CD4-positive, alpha-beta memory T cell (primary cell): ENCODE measurements at regions not wholly inside any gene's neighbourhood (a gene's known extent, or its start where the extent isn't known, plus 50 kb on each side); places are given as distances from the start of the nearest gene placed in this dataset.
"Not testable (repeated sequence)": the region's sequence is repeated elsewhere in the genome, so short reads cannot be mapped to it uniquely, and the experiment has no call there.

Source experiments
- CTCF ChIA-PET: fragments of 350-600 bp; sonication (Branson Sonifier 250); formaldehyde crosslinking; loops from one replicate; lab custom pipeline; 2021; ENCODE audit warnings: inconsistent platforms; ENCODE audit not compliant: partially characterized antibody; lab: Charles Lee
- POLR2A ChIA-PET: fragments of 350-600 bp; sonication (Branson Sonifier 250); formaldehyde crosslinking; loops from one replicate; lab custom pipeline; 2021; ENCODE audit not compliant: partially characterized antibody; lab: Charles Lee
- DNase-seq, 5 donors: peaks; one replicate each; pipeline versions ENCODE4 v3.0.0 to v3.0.0-alpha.2; 2020 to 2022; ENCODE audit warnings: mixed read lengths in 1 of 5
- H3K27ac ChIP-seq: one replicate; pipeline ENCODE4 v1.7.0; 2013; ENCODE audit warnings: low read depth, low read length
- H3K27me3 ChIP-seq: 2 replicates; pipeline ENCODE4 v1.7.0; 2013; ENCODE audit warnings: mild to moderate bottlenecking, low read length, moderate library complexity; ENCODE audit not compliant: insufficient read depth
- H3K36me3 ChIP-seq: 2 replicates; pipeline ENCODE4 v1.7.0; 2013; ENCODE audit warnings: mild to moderate bottlenecking, low read length, moderate library complexity; ENCODE audit not compliant: insufficient read depth
- H3K4me1 ChIP-seq: 2 replicates; pipeline ENCODE4 v1.7.0; 2013; ENCODE audit warnings: mild to moderate bottlenecking, low read length, moderate library complexity; ENCODE audit not compliant: insufficient read depth
- H3K4me3 ChIP-seq, 2 donors: one replicate each; pipeline ENCODE4 v1.7.0; 2013; ENCODE audit warnings: low read length in 2 of 2, mild to moderate bottlenecking in 1 of 2
- H3K9me3 ChIP-seq, 2 donors: one replicate each; pipeline ENCODE4 v1.7.0; 2013; ENCODE audit warnings: low read length in 2 of 2, control low read depth in 1 of 2; ENCODE audit not compliant: control insufficient read depth in 1 of 2
- H3K27ac Mint-ChIP-seq, 7 donors: one replicate each; pipeline ENCODE4 v1.8.0; 2020 to 2021; ENCODE audit warnings: mixed read lengths in 7 of 7, mild to moderate bottlenecking in 6 of 7, inconsistent platforms in 3 of 7, moderate library complexity in 3 of 7
- H3K27me3 Mint-ChIP-seq, 2 donors: one replicate each; pipeline ENCODE4 v1.8.0; 2020 to 2021; ENCODE audit warnings: mixed read lengths in 2 of 2
- H3K36me3 Mint-ChIP-seq, 2 donors: one replicate each; pipeline ENCODE4 v1.8.0; 2020 to 2021; ENCODE audit warnings: mixed read lengths in 2 of 2, inconsistent platforms in 1 of 2, mild to moderate bottlenecking in 1 of 2
- H3K4me1 Mint-ChIP-seq, 4 donors: one replicate each; pipeline ENCODE4 v1.8.0; 2020 to 2021; ENCODE audit warnings: mixed read lengths in 4 of 4, mild to moderate bottlenecking in 1 of 4
- H3K4me3 Mint-ChIP-seq, 8 donors: one replicate each; pipeline ENCODE4 v1.8.0; 2020 to 2021; ENCODE audit warnings: mixed read lengths in 8 of 8, mild to moderate bottlenecking in 7 of 8, moderate library complexity in 6 of 8, inconsistent platforms in 3 of 8
- H3K9me3 Mint-ChIP-seq, 8 donors: one replicate each; pipeline ENCODE4 v1.8.0; 2020 to 2021; ENCODE audit warnings: mixed read lengths in 8 of 8, mild to moderate bottlenecking in 5 of 8, inconsistent platforms in 3 of 8, moderate library complexity in 1 of 8
- intact Hi-C: fragments of 100-400 bp; cut with micrococcal nuclease; formaldehyde crosslinking; loops from one replicate; pipeline ENCODE4 v1.15.1; 2023

DNA sequence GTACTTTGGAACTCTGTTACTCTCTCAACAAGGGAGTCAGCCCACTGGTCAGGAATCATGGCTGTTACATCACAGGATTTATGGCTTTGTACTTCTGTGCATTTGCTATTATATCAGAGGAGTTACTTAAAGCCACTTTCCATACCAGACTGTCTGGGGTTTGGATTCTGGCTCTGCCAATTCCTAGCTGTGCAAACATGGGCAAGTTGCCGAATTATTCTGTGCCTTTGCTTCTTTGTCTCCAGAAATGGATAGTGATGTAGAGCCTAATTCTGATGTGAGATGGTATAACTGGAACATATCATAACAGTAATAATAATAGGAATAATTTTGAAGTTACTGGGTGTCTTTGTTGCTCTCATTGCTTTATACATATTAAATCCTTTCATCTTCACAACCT is 1047.3 kb upstream of the SEMA6A start:
- H3K9me3 ChIP-seq, result no peaks in the 10 kb centered on the region
- H3K4me1 ChIP-seq, result no peaks in the 10 kb centered on the region
- no peaks in the 10 kb centered on the region for H3K36me3 ChIP-seq
- H3K36me3 Mint-ChIP-seq, result no peaks in the 10 kb centered on the region
- no peaks in the 10 kb centered on the region for H3K4me1 Mint-ChIP-seq
- no peak overlapping the region for H3K27ac Mint-ChIP-seq
- CTCF ChIA-PET, result no interaction called here
- POLR2A ChIA-PET, result no interaction called here
- H3K4me3 ChIP-seq, result no peak overlapping the region
- intact Hi-C loops, result no loop called here
- no peaks in the 10 kb centered on the region for H3K27me3 Mint-ChIP-seq
- H3K4me3 Mint-ChIP-seq, result no peak overlapping the region
- no peaks in the 10 kb centered on the region for H3K27me3 ChIP-seq
- no peak for DNase-seq
- no peak overlapping the region for H3K27ac ChIP-seq
- H3K9me3 Mint-ChIP-seq, result peaks cover 0 to 22% (median 8%) of the 10 kb centered on the region in 8 donors

DNA sequence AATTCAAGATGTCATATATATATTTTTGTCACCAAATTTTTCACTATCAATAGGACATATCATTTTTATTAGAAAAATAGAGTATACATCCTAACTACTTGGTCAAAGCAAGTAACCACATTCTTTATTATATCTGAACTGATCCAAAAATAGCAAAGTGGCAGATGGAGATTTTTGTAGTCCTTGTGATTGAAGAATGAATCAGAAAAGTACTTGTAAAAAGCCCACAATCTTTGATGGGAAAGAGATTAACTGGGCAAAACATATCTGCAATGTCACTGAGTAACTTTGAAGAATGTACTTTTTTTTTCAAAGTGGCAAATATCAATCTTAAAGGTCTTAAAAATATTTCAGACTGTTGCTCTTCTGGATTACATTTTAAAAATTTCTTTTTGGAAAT is 1040.6 kb upstream of the SEMA6A start:
- Mint-ChIP-seq H3K4me1 (no peaks in the 10 kb centered on the region), H3K27ac (no peak overlapping the region), H3K4me3 (no peak overlapping the region), H3K9me3 (peaks cover 0 to 18% (median 7%) of the 10 kb centered on the region in 8 donors), H3K36me3 (no peaks in the 10 kb centered on the region), H3K27me3 (no peaks in the 10 kb centered on the region)
- Histone ChIP-seq H3K9me3 (no peaks in the 10 kb centered on the region), H3K27me3 (no peaks in the 10 kb centered on the region), H3K36me3 (no peaks in the 10 kb centered on the region), H3K27ac (no peak overlapping the region), H3K4me1 (no peaks in the 10 kb centered on the region), H3K4me3 (no peak overlapping the region)
- intact Hi-C loops, result no loop called here
- CTCF ChIA-PET, result no interaction called here
- POLR2A ChIA-PET, result no interaction called here
- DNase-seq, result no peak

DNA sequence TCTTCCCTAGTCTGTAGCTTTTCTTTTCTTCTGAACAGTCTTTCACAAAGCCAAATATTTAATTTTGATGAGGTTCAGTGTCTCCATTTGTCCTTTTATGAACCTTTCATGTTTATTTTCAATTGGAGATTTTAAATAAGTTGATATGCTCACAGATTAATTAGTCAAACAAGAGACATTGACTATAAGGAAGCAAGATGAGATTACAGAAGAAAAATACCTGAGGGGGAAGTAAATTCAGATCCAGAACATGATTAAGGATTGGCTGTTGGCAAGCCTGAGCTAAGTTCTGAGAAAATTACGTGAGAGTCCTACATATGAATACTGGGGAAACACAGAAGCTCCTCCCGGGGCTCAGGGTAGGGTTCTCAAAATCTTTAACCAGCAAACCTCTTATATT is 1039.8 kb upstream of the SEMA6A start:
- Mint-ChIP-seq H3K4me3 (no peak overlapping the region), H3K4me1 (no peaks in the 10 kb centered on the region), H3K27me3 (no peaks in the 10 kb centered on the region), H3K9me3 (peaks cover 2 to 15% (median 9%) of the 10 kb centered on the region in 8 donors), H3K36me3 (no peaks in the 10 kb centered on the region), H3K27ac (no peak overlapping the region)
- Histone ChIP-seq H3K4me1 (no peaks in the 10 kb centered on the region), H3K4me3 (no peak overlapping the region), H3K27me3 (no peaks in the 10 kb centered on the region), H3K9me3 (no peaks in the 10 kb centered on the region), H3K36me3 (no peaks in the 10 kb centered on the region), H3K27ac (no peak overlapping the region)
- POLR2A ChIA-PET, result no interaction called here
- no peak for DNase-seq
- intact Hi-C loops, result no loop called here
- CTCF ChIA-PET, result no interaction called here

DNA sequence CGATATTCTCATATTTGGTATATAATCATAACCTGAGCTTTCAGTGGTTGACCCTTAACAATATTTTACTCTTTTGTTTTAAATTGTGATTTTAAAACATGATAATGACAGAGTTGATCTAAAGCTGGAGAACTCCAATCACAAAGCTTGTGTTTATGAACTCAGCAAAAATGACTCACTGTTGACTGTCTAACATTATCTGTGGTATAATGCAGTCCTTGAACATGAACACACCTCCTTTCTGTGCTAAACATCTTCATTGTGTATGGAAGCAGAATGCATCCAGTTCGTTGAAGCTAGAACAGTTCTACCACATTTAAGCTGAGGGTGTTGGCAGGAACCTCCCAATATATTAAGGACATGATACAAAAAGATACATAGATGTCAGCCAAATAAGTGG is 1030.2 kb upstream of the SEMA6A start:
- H3K9me3 ChIP-seq, result no peaks in the 10 kb centered on the region
- no peaks in the 10 kb centered on the region for H3K27me3 ChIP-seq
- H3K4me3 ChIP-seq, result no peak overlapping the region
- ChIA-PET CTCF (no interaction called here), POLR2A (no interaction called here)
- intact Hi-C loops, result no loop called here
- no peak overlapping the region for H3K27ac ChIP-seq
- H3K36me3 Mint-ChIP-seq, result no peaks in the 10 kb centered on the region
- no peaks in the 10 kb centered on the region for H3K27me3 Mint-ChIP-seq
- no peak overlapping the region for H3K27ac Mint-ChIP-seq
- H3K9me3 Mint-ChIP-seq, result peaks cover 0 to 5% (median 1%) of the 10 kb centered on the region in 8 donors
- H3K36me3 ChIP-seq, result no peaks in the 10 kb centered on the region
- no peak for DNase-seq
- H3K4me1 ChIP-seq, result no peaks in the 10 kb centered on the region
- no peak overlapping the region for H3K4me3 Mint-ChIP-seq
- no peaks in the 10 kb centered on the region for H3K4me1 Mint-ChIP-seq

DNA sequence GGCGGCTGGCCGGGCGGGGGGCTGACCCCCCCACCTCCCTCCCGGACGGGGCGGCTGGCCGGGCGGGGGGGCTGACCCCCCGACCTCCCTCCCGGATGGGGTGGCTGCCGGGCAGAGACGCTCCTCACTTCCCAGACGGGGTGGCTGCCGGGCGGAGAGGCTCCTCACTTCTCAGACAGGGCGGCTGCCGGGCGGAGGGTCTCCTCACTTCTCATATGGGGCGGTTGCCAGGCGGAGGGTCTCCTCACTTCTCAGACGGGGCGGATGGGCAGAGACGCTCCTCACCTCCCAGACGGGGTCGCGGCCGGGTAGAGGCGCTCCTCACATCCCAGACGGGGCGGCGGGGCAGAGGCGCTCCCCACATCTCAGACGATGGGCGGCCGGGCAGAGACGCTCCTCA is 1025.2 kb upstream of the SEMA6A start:
- H3K27me3 ChIP-seq, H3K36me3 Mint-ChIP-seq, H3K9me3 Mint-ChIP-seq, H3K4me3 Mint-ChIP-seq, intact Hi-C loops, H3K36me3 ChIP-seq, H3K27me3 Mint-ChIP-seq, H3K27ac ChIP-seq, CTCF ChIA-PET, H3K4me1 ChIP-seq, H3K9me3 ChIP-seq, H3K4me3 ChIP-seq, H3K27ac Mint-ChIP-seq, H3K4me1 Mint-ChIP-seq, DNase-seq, POLR2A ChIA-PET: not testable (repeated sequence)

DNA sequence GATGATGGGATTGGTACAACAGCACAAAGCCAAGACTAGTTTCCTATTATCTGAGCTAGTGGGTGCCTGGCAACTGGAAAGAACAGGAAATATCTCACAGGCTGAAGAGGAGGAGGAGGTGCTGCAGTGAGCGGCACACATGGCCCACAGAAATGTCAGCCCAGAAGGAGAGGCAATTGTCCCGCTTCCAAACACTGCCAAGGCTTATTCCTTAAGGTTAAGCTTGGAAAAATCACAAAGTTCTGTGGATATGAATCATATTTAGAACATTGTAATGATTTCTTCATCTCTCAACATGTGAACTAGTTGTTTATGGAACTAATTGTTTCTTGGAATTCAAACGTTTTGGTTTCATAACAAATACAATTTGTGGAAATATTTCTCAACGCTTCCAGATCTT is 1019.5 kb upstream of the SEMA6A start:
- no peaks in the 10 kb centered on the region for H3K9me3 ChIP-seq
- H3K9me3 Mint-ChIP-seq, result peaks cover 0 to 7% (median 2%) of the 10 kb centered on the region in 8 donors
- no peak overlapping the region for H3K4me3 ChIP-seq
- no peak overlapping the region for H3K27ac ChIP-seq
- H3K4me1 Mint-ChIP-seq, result no peaks in the 10 kb centered on the region
- H3K27ac Mint-ChIP-seq, result no peak overlapping the region
- CTCF ChIA-PET, result interaction anchor here (0.7 kb wide), 1 partner anchor 113 kb away, joined by 3 read pairs; no protein-coding TSS in a partner anchor
- POLR2A ChIA-PET, result no interaction called here
- intact Hi-C loops, result no loop called here
- no peak for DNase-seq
- no peaks in the 10 kb centered on the region for H3K36me3 Mint-ChIP-seq
- H3K4me3 Mint-ChIP-seq, result no peak overlapping the region
- H3K27me3 ChIP-seq, result no peaks in the 10 kb centered on the region
- no peaks in the 10 kb centered on the region for H3K36me3 ChIP-seq
- no peaks in the 10 kb centered on the region for H3K27me3 Mint-ChIP-seq
- no peaks in the 10 kb centered on the region for H3K4me1 ChIP-seq

DNA sequence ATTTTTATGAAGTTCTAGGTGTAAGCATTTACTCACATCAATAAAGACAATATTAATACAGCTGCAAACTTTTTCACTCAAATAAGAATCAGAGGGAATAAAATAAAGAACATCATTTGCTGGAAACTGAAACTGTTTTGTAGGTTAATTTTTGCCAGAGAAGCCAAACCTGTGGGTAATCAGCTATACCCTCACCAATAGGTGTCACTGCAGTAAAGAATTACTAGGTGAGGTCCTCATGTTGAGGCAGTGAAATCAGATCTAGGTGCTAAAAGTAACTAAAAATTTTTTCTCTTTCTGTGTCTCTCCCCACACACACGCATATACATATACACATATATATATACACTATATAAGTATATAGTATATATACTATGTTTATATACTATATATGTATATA is 1016.3 kb upstream of the SEMA6A start:
- Histone ChIP-seq H3K9me3 (no peaks in the 10 kb centered on the region), H3K36me3 (no peaks in the 10 kb centered on the region), H3K4me3 (no peak overlapping the region), H3K27me3 (no peaks in the 10 kb centered on the region), H3K27ac (no peak overlapping the region), H3K4me1 (no peaks in the 10 kb centered on the region)
- Mint-ChIP-seq H3K4me1 (no peaks in the 10 kb centered on the region), H3K36me3 (no peaks in the 10 kb centered on the region), H3K27ac (no peak overlapping the region), H3K9me3 (peaks cover 0 to 4% (median 0%) of the 10 kb centered on the region in 8 donors), H3K4me3 (no peak overlapping the region), H3K27me3 (no peaks in the 10 kb centered on the region)
- DNase-seq, result no peak
- ChIA-PET CTCF (no interaction called here), POLR2A (no interaction called here)
- intact Hi-C loops, result no loop called here

DNA sequence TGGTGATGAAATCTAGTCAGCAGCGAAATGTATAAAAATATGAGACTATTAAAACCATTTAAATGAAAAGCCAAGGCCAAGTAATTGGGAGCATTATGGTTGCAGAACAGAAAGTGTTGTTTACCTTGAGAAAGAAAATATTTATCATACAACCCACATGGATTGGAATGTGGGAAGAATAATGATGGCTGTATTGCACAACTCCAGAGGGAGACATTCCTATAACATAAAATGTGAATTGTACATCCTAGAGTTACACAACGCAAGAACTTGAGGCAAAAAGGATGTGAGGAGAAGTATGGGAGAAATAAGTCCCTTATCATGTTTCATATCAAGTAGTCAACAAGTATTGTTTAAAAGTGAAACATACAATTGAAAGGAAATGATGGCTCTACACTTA is 1014.0 kb upstream of the SEMA6A start:
- no peaks in the 10 kb centered on the region for H3K27me3 Mint-ChIP-seq
- Histone ChIP-seq H3K4me3 (no peak overlapping the region), H3K9me3 (no peaks in the 10 kb centered on the region), H3K4me1 (no peaks in the 10 kb centered on the region), H3K27me3 (no peaks in the 10 kb centered on the region), H3K36me3 (no peaks in the 10 kb centered on the region), H3K27ac (no peak overlapping the region)
- H3K27ac Mint-ChIP-seq, result peak overlapping the region in 1 of 7 donors; percentile 20
- H3K4me1 Mint-ChIP-seq, result no peaks in the 10 kb centered on the region
- H3K9me3 Mint-ChIP-seq, result peaks cover 0 to 4% (median 0%) of the 10 kb centered on the region in 8 donors
- H3K4me3 Mint-ChIP-seq, result no peak overlapping the region
- DNase-seq, result no peak
- CTCF ChIA-PET, result no interaction called here
- no peaks in the 10 kb centered on the region for H3K36me3 Mint-ChIP-seq
- intact Hi-C loops, result no loop called here
- POLR2A ChIA-PET, result no interaction called here
